Effector memory CD8-positive, alpha-beta T cell (primary cell): ENCODE measurements at regions not wholly inside any gene's neighbourhood (a gene's known extent, or its start where the extent isn't known, plus 50 kb on each side); places are given as distances from the start of the nearest gene placed in this dataset.
A peak's percentile ranks its signal among the peaks of the same experiment; 100 is the strongest.

Experiments
- ATAC-seq: fragments of 150-1000 bp; cut with Tn5 transposase; replicated peaks from 2 replicates; pipeline ENCODE4 v1.10.0; 2021; ENCODE audit warnings: mild to moderate bottlenecking, moderate library complexity
- DNase-seq, 3 experiments: peaks; one replicate each; pipeline ENCODE4 v3.0.0; 2021
- H3K27ac Mint-ChIP-seq, 2 donors: one replicate each; pipeline ENCODE4 v1.8.0; 2022; ENCODE audit warnings: mild to moderate bottlenecking in 2 of 2, mixed read lengths in 2 of 2, moderate library complexity in 2 of 2
- H3K27me3 Mint-ChIP-seq, 2 donors: one replicate each; pipeline ENCODE4 v1.8.0; 2022; ENCODE audit warnings: mixed read lengths in 2 of 2
- H3K36me3 Mint-ChIP-seq: one replicate; pipeline ENCODE4 v1.8.0; 2022; ENCODE audit warnings: mild to moderate bottlenecking, moderate library complexity, mixed read lengths; ENCODE audit not compliant: insufficient read depth
- H3K4me1 Mint-ChIP-seq, 2 donors: one replicate each; pipeline ENCODE4 v1.8.0; 2022; ENCODE audit warnings: low read depth in 2 of 2, mixed read lengths in 2 of 2
- H3K4me3 Mint-ChIP-seq, 2 donors: one replicate each; pipeline ENCODE4 v1.8.0; 2022; ENCODE audit warnings: mild to moderate bottlenecking in 2 of 2, mixed read lengths in 2 of 2, moderate library complexity in 2 of 2
- H3K9me3 Mint-ChIP-seq, 2 donors: one replicate each; pipeline ENCODE4 v1.8.0; 2022; ENCODE audit warnings: mixed read lengths in 2 of 2

- DNase-seq (no peak), ATAC-seq (no peak)
- Mint-ChIP-seq H3K4me3 (no peak overlapping the region), H3K9me3 (peaks cover 0 to 11% of the 10 kb centered on the region in 2 donors), H3K27ac (no peak overlapping the region), H3K4me1 (no peaks in the 10 kb centered on the region), H3K27me3 (no peaks in the 10 kb centered on the region), H3K36me3 (no peaks in the 10 kb centered on the region)
Measured at GRCh38 chrX:4277122-4277521, 563.7 kb upstream of the PRKX start.

GRCh38 chrX:4268676-4269075 lies 555.2 kb upstream of the PRKX start:
- H3K4me1 Mint-ChIP-seq: no peaks in the 10 kb centered on the region
- no peak for ATAC-seq
- no peaks in the 10 kb centered on the region for H3K9me3 Mint-ChIP-seq
- no peak overlapping the region for H3K4me3 Mint-ChIP-seq
- H3K27ac Mint-ChIP-seq: no peak overlapping the region
- DNase-seq: no peak
- H3K36me3 Mint-ChIP-seq: no peaks in the 10 kb centered on the region
- H3K27me3 Mint-ChIP-seq: no peaks in the 10 kb centered on the region

GRCh38 chrX:4265036-4265435 lies 551.6 kb upstream of the PRKX start:
- Mint-ChIP-seq H3K27me3 (no peaks in the 10 kb centered on the region), H3K36me3 (no peaks in the 10 kb centered on the region), H3K4me3 (no peak overlapping the region), H3K27ac (no peak overlapping the region), H3K9me3 (no peaks in the 10 kb centered on the region), H3K4me1 (no peaks in the 10 kb centered on the region)
- ATAC-seq: no peak
- DNase-seq: no peak

GRCh38 chrX:4263030-4263803 lies 549.8 kb upstream of the PRKX start:
- H3K36me3 Mint-ChIP-seq: no peaks in the 10 kb centered on the region
- ATAC-seq (no peak), DNase-seq (no peak)
- H3K27me3 Mint-ChIP-seq: no peaks in the 10 kb centered on the region
- H3K4me1 Mint-ChIP-seq: no peaks in the 10 kb centered on the region
- H3K9me3 Mint-ChIP-seq: no peaks in the 10 kb centered on the region
- H3K27ac Mint-ChIP-seq: no peak overlapping the region
- no peak overlapping the region for H3K4me3 Mint-ChIP-seq

GRCh38 chrX:4253092-4253491 lies 539.6 kb upstream of the PRKX start:
- no peaks in the 10 kb centered on the region for H3K36me3 Mint-ChIP-seq
- ATAC-seq (no peak), DNase-seq (no peak)
- H3K9me3 Mint-ChIP-seq: peaks cover under 1 to 9% of the 10 kb centered on the region in 2 donors
- H3K4me3 Mint-ChIP-seq: no peak overlapping the region
- H3K27ac Mint-ChIP-seq: no peak overlapping the region
- H3K4me1 Mint-ChIP-seq: peaks cover 0 to 5% of the 10 kb centered on the region in 2 donors
- H3K27me3 Mint-ChIP-seq: no peaks in the 10 kb centered on the region

GRCh38 chrX:4249401-4249800 lies 536.0 kb upstream of the PRKX start:
- DNase-seq: no peak
- no peaks in the 10 kb centered on the region for H3K27me3 Mint-ChIP-seq
- H3K4me1 Mint-ChIP-seq: peaks cover 0 to 5% of the 10 kb centered on the region in 2 donors
- H3K4me3 Mint-ChIP-seq: no peak overlapping the region
- no peak for ATAC-seq
- no peak overlapping the region for H3K27ac Mint-ChIP-seq
- no peaks in the 10 kb centered on the region for H3K36me3 Mint-ChIP-seq
- peaks cover 2 to 9% of the 10 kb centered on the region in 2 donors for H3K9me3 Mint-ChIP-seq

GRCh38 chrX:4243759-4244158 lies 530.3 kb upstream of the PRKX start:
- no peaks in the 10 kb centered on the region for H3K27me3 Mint-ChIP-seq

GRCh38 chrX:4240541-4241194 lies 527.2 kb upstream of the PRKX start:
- Mint-ChIP-seq H3K36me3 (no peaks in the 10 kb centered on the region), H3K4me3 (no peak overlapping the region), H3K9me3 (no peaks in the 10 kb centered on the region), H3K27ac (no peak overlapping the region), H3K27me3 (no peaks in the 10 kb centered on the region), H3K4me1 (peaks cover 0 to 2% of the 10 kb centered on the region in 2 donors)
- ATAC-seq (peak; percentile 68), DNase-seq (no peak)

More at GRCh38 chrX:4243759-4244158, 530.3 kb upstream of the PRKX start:
- Mint-ChIP-seq H3K27ac (no peak overlapping the region), H3K4me3 (no peak overlapping the region), H3K4me1 (peaks cover 0 to 2% of the 10 kb centered on the region in 2 donors), H3K9me3 (peaks cover 0 to 2% of the 10 kb centered on the region in 2 donors), H3K36me3 (no peaks in the 10 kb centered on the region)
- ATAC-seq (no peak), DNase-seq (no peak)

- Mint-ChIP-seq H3K9me3 (no peaks in the 10 kb centered on the region), H3K27ac (no peak overlapping the region), H3K4me3 (no peak overlapping the region), H3K36me3 (no peaks in the 10 kb centered on the region), H3K4me1 (peaks cover 0 to 2% of the 10 kb centered on the region in 2 donors), H3K27me3 (no peaks in the 10 kb centered on the region)
- ATAC-seq (no peak), DNase-seq (no peak)
Measured at GRCh38 chrX:4239650-4240540, 526.4 kb upstream of the PRKX start.

GRCh38 chrX:4238916-4239315 lies 525.5 kb upstream of the PRKX start:
- ATAC-seq (no peak), DNase-seq (no peak)
- no peak overlapping the region for H3K27ac Mint-ChIP-seq
- no peaks in the 10 kb centered on the region for H3K36me3 Mint-ChIP-seq
- no peaks in the 10 kb centered on the region for H3K27me3 Mint-ChIP-seq
- H3K9me3 Mint-ChIP-seq: no peaks in the 10 kb centered on the region
- H3K4me3 Mint-ChIP-seq: no peak overlapping the region
- H3K4me1 Mint-ChIP-seq: peaks cover 0 to 2% of the 10 kb centered on the region in 2 donors

- peaks cover 0 to 3% of the 10 kb centered on the region in 2 donors for H3K9me3 Mint-ChIP-seq
- no peaks in the 10 kb centered on the region for H3K27me3 Mint-ChIP-seq
- ATAC-seq (no peak), DNase-seq (no peak)
- H3K4me3 Mint-ChIP-seq: no peak overlapping the region
- no peaks in the 10 kb centered on the region for H3K36me3 Mint-ChIP-seq
- no peaks in the 10 kb centered on the region for H3K4me1 Mint-ChIP-seq
- no peak overlapping the region for H3K27ac Mint-ChIP-seq
Measured at GRCh38 chrX:4225086-4225485, 511.6 kb upstream of the PRKX start.

GRCh38 chrX:4206941-4207340 lies 493.5 kb upstream of the PRKX start:
- H3K36me3 Mint-ChIP-seq: no peaks in the 10 kb centered on the region
- H3K4me3 Mint-ChIP-seq: no peak overlapping the region
- no peaks in the 10 kb centered on the region for H3K27me3 Mint-ChIP-seq
- H3K4me1 Mint-ChIP-seq: no peaks in the 10 kb centered on the region
- ATAC-seq (no peak), DNase-seq (no peak)
- no peak overlapping the region for H3K27ac Mint-ChIP-seq
- peaks cover 8 to 13% of the 10 kb centered on the region in 2 donors for H3K9me3 Mint-ChIP-seq

GRCh38 chrX:4197971-4198370 lies 484.5 kb upstream of the PRKX start:
- Mint-ChIP-seq H3K4me3 (no peak overlapping the region), H3K36me3 (no peaks in the 10 kb centered on the region), H3K9me3 (peaks cover 8 to 10% of the 10 kb centered on the region in 2 donors), H3K4me1 (no peaks in the 10 kb centered on the region), H3K27ac (no peak overlapping the region), H3K27me3 (no peaks in the 10 kb centered on the region)
- ATAC-seq: no peak
- DNase-seq: no peak
